Astrocyte of the cerebellum (primary cell): ENCODE measurements at regions not wholly inside any gene's neighbourhood (a gene's known extent, or its start where the extent isn't known, plus 50 kb on each side); places are given as distances from the start of the nearest gene placed in this dataset.

Experiments used
- DNase-seq: peaks from one replicate; pipeline ENCODE4 v3.0.0-alpha.2; 2011; ENCODE audit warnings: low read depth
- H3K4me3 ChIP-seq: 2 replicates; pipeline ENCODE4 v1.5.1; 2011; ENCODE audit warnings: mild to moderate bottlenecking, low read depth, low read length, moderate library complexity
- CTCF ChIP-seq: IDR thresholded peaks from 2 replicates; pipeline ENCODE4 v1.5.1; 2012; ENCODE audit warnings: low read length, low read depth, moderate library complexity, mild to moderate bottlenecking; ENCODE audit errors: missing control alignments
- in situ Hi-C: cut with HindIII; loops from 2 replicates; pipeline ENCODE4 v1.10.0; 2017; ENCODE audit warnings: low sequenced_read_pairs

- TF ChIP-seq CTCF, result no peak
- no peak overlapping the region for H3K4me3 ChIP-seq
- DNase-seq, result no peak
- in situ Hi-C loops, result no loop called here
Observed at GRCh38 chr3:141426404-141427034, 58.2 kb downstream of the ZBTB38 start.

GRCh38 chr3:141427764-141428163 lies 59.1 kb upstream of the RASA2 start:
- in situ Hi-C loops, result no loop called here
- no peak for TF ChIP-seq CTCF
- no peak overlapping the region for H3K4me3 ChIP-seq
- no peak for DNase-seq

GRCh38 chr3:141429371-141430035 lies 57.3 kb upstream of the RASA2 start:
- no peak overlapping the region for H3K4me3 ChIP-seq
- TF ChIP-seq CTCF, result no peak
- no peak for DNase-seq
- in situ Hi-C loops, result no loop called here

GRCh38 chr3:141430316-141430715 lies 56.5 kb upstream of the RASA2 start:
- no peak overlapping the region for H3K4me3 ChIP-seq
- TF ChIP-seq CTCF, result no peak
- in situ Hi-C loops, result no loop called here
- DNase-seq, result no peak

- H3K4me3 ChIP-seq, result no peak overlapping the region
- TF ChIP-seq CTCF, result no peak
- DNase-seq, result no peak
- in situ Hi-C loops, result no loop called here
Observed at GRCh38 chr3:141431411-141432378, 55.1 kb upstream of the RASA2 start.

- no peak for TF ChIP-seq CTCF
- DNase-seq, result no peak
- no peak overlapping the region for H3K4me3 ChIP-seq
- in situ Hi-C loops, result no loop called here
Observed at GRCh38 chr3:141432904-141433303, 53.9 kb upstream of the RASA2 start.
